H1 (cell line): ENCODE measurements at regions not wholly inside any gene's neighbourhood (a gene's known extent, or its start where the extent isn't known, plus 50 kb on each side); places are given as distances from the start of the nearest gene placed in this dataset.
"Not testable (repeated sequence)": the region's sequence is repeated elsewhere in the genome, so short reads cannot be mapped to it uniquely, and the experiment has no call there.

ENCODE experiments used
- CTCF ChIA-PET: fragments of 300-600 bp; sonication (Branson Sonifier 250); formaldehyde crosslinking; loops from one replicate; lab custom pipeline; 2021; ENCODE audit not compliant: partially characterized antibody; lab: Charles Lee
- POLR2A ChIA-PET: fragments of 300-600 bp; sonication (Branson Sonifier 250); formaldehyde crosslinking; loops from one replicate; lab custom pipeline; 2021; ENCODE audit warnings: inconsistent platforms; ENCODE audit not compliant: partially characterized antibody; lab: Charles Lee
- DNase-seq, 2 experiments: peaks; one replicate each; pipeline versions ENCODE4 v3.0.0 to v3.0.0-alpha.2; 2010 to 2022; ENCODE audit warnings: low spot score in 2 of 2, low read depth in 1 of 2, mixed read lengths in 1 of 2
- FAIRE-seq: peaks from 2 replicates; lab custom pipeline; 2011; peaks lifted over from hg19 to GRCh38; lab: Jason Lieb, UNC
- H2AFZ ChIP-seq: 2 replicates; pipeline ENCODE4 v1.8.1; 2012; ENCODE audit warnings: low read length, inconsistent platforms
- H2AK5ac ChIP-seq: 2 replicates; pipeline ENCODE4 v1.6.1; 2013; ENCODE audit warnings: low read depth, low read length
- H2BK120ac ChIP-seq: replicated peaks from 2 replicates; pipeline ENCODE3; 2013; ENCODE audit warnings: low read depth, low read length, inconsistent platforms
- H2BK12ac ChIP-seq: 2 replicates; pipeline ENCODE4 v1.6.1; 2013; ENCODE audit warnings: low read depth, low read length
- H2BK15ac ChIP-seq: 2 replicates; pipeline ENCODE4 v1.6.1; 2013; ENCODE audit warnings: low read length
- H2BK20ac ChIP-seq: 2 replicates; pipeline ENCODE4 v1.6.1; 2013; ENCODE audit warnings: low read length
- H2BK5ac ChIP-seq: 2 replicates; pipeline ENCODE4 v1.6.1; 2013; ENCODE audit warnings: low read depth, low read length
- H3K14ac ChIP-seq: 2 replicates; pipeline ENCODE4 v1.6.1; 2013; ENCODE audit warnings: inconsistent platforms; ENCODE audit not compliant: insufficient read length
- H3K18ac ChIP-seq: 2 replicates; pipeline ENCODE4 v1.6.1; 2013; ENCODE audit warnings: low read length; ENCODE audit errors: extremely low read depth
- H3K23ac ChIP-seq: 2 replicates; pipeline ENCODE4 v1.6.1; 2013; ENCODE audit warnings: inconsistent platforms; ENCODE audit not compliant: insufficient read length
- H3K23me2 ChIP-seq: 2 replicates; pipeline ENCODE4 v1.6.1; 2013; ENCODE audit warnings: low read depth, low read length
- H3K27ac ChIP-seq: 2 replicates; pipeline ENCODE4 v1.6.1; 2011; ENCODE audit warnings: low read depth, low read length, inconsistent platforms
- H3K27me3 ChIP-seq, 4 experiments: replicated peaks in 1 of 4; 1 replicate in 1 of 4; 2 replicates in 3 of 4; pipeline versions ENCODE4 v1.6.1 to v1.8.1; 2011 to 2013; ENCODE audit warnings: low read length in 3 of 4, mild to moderate bottlenecking in 3 of 4, inconsistent platforms in 2 of 4, mixed read lengths in 2 of 4, moderate library complexity in 1 of 4; ENCODE audit not compliant: control insufficient read depth in 3 of 4, insufficient read depth in 3 of 4; ENCODE audit errors: extremely low read depth in 1 of 4
- H3K36me3 ChIP-seq, 4 experiments: 2 replicates each; pipeline versions ENCODE4 v1.6.1 to v1.8.1; 2011 to 2013; ENCODE audit warnings: mild to moderate bottlenecking in 4 of 4, low read length in 3 of 4, moderate library complexity in 2 of 4, control low read depth in 1 of 4, inconsistent platforms in 1 of 4; ENCODE audit not compliant: insufficient read depth in 4 of 4, control insufficient read depth in 2 of 4
- H3K4ac ChIP-seq: replicated peaks from 2 replicates; pipeline ENCODE3; 2013; ENCODE audit warnings: low read length, low read depth, mixed read lengths, inconsistent platforms; ENCODE audit not compliant: insufficient read length
- H3K4me1 ChIP-seq, 4 experiments: replicated peaks in 1 of 4; 1 replicate in 1 of 4; 2 replicates in 3 of 4; pipeline versions ENCODE4 v1.6.1 to v1.8.1; 2011 to 2013; ENCODE audit warnings: low read length in 3 of 4, inconsistent platforms in 2 of 4, mixed read lengths in 1 of 4; ENCODE audit not compliant: insufficient read depth in 4 of 4, control insufficient read depth in 3 of 4
- H3K4me2 ChIP-seq, 2 experiments: 2 replicates each; pipeline versions ENCODE4 v1.6.1 to v1.8.1; 2011 to 2013; ENCODE audit warnings: low read depth in 2 of 2, low read length in 2 of 2, control low read depth in 1 of 2, inconsistent platforms in 1 of 2, mild to moderate bottlenecking in 1 of 2; ENCODE audit not compliant: insufficient read depth in 1 of 2
- H3K4me3 ChIP-seq, 4 experiments: fragments of 200-600, 300-600 bp in 1 of 4; sonication (generic), shearing (Covaris generic), sonication (Bioruptor Twin) in 1 of 4; 2 replicates each; pipeline versions ENCODE4 v1.5.1 to v1.8.1; 2011 to 2016; ENCODE audit warnings: low read length in 4 of 4, low read depth in 3 of 4, control low read depth in 2 of 4, inconsistent platforms in 2 of 4, mild to moderate bottlenecking in 2 of 4, mixed read lengths in 1 of 4, moderate library complexity in 1 of 4; ENCODE audit not compliant: insufficient read depth in 2 of 4; ENCODE audit errors: extremely low read depth in 1 of 4
- H3K56ac ChIP-seq: replicated peaks from 2 replicates; pipeline ENCODE3; 2013; ENCODE audit warnings: low read depth, mild to moderate bottlenecking, mixed read lengths, low read length, inconsistent platforms; ENCODE audit not compliant: insufficient read length
- H3K79me1 ChIP-seq: 2 replicates; pipeline ENCODE4 v1.6.1; 2013; ENCODE audit warnings: low read depth, low read length, control low read depth
- H3K79me2 ChIP-seq, 2 experiments: 2 replicates each; pipeline versions ENCODE4 v1.6.1 to v1.8.1; 2012 to 2013; ENCODE audit warnings: low read length in 2 of 2, mild to moderate bottlenecking in 2 of 2, inconsistent platforms in 1 of 2; ENCODE audit not compliant: insufficient read depth in 2 of 2, control insufficient read depth in 1 of 2
- H3K9ac ChIP-seq, 4 experiments: replicated peaks in 1 of 4; 1 replicate in 1 of 4; 2 replicates in 3 of 4; pipeline versions ENCODE4 v1.6.1 to v1.8.1; 2011 to 2013; ENCODE audit warnings: low read depth in 3 of 4, low read length in 3 of 4, control low read depth in 2 of 4, mild to moderate bottlenecking in 2 of 4, moderate library complexity in 2 of 4, inconsistent platforms in 1 of 4; ENCODE audit errors: extremely low read depth in 1 of 4
- H3K9me3 ChIP-seq, 2 experiments: 2 replicates each; pipeline versions ENCODE4 v1.6.1 to v1.8.1; 2012 to 2013; ENCODE audit warnings: mild to moderate bottlenecking in 2 of 2, moderate library complexity in 2 of 2, control low read depth in 1 of 2, inconsistent platforms in 1 of 2, low read depth in 1 of 2, low read length in 1 of 2, mixed read lengths in 1 of 2; ENCODE audit not compliant: insufficient read depth in 2 of 2
- H4K20me1 ChIP-seq, 2 experiments: replicated peaks in 1 of 2; 2 replicates each; pipeline versions ENCODE3 to v1.8.1; 2011 to 2013; ENCODE audit warnings: inconsistent platforms in 2 of 2, low read length in 2 of 2, mild to moderate bottlenecking in 1 of 2; ENCODE audit not compliant: insufficient read depth in 2 of 2, control insufficient read depth in 1 of 2
- H4K5ac ChIP-seq: 2 replicates; pipeline ENCODE4 v1.6.1; 2013; ENCODE audit warnings: low read length, low read depth, mixed read lengths, inconsistent platforms; ENCODE audit not compliant: insufficient read length
- H4K8ac ChIP-seq: 2 replicates; pipeline ENCODE4 v1.8.0; 2013; ENCODE audit warnings: mild to moderate bottlenecking, moderate library complexity, low read length, inconsistent platforms; ENCODE audit not compliant: insufficient read depth; ENCODE audit errors: extremely low read depth
- H4K91ac ChIP-seq: replicated peaks from 2 replicates; pipeline ENCODE3; 2013; ENCODE audit warnings: low read length, mixed read lengths, inconsistent platforms; ENCODE audit not compliant: insufficient read length
- WGBS, 2 experiments: shearing (Covaris generic) in 1 of 2; methylation state at CpG; one replicate each; pipeline versions ENCODE4 v1.1.6 to v1.1.7; 2013 to 2015; ENCODE audit warnings: low lambda C conversion rate in 2 of 2, mixed read lengths in 2 of 2, inconsistent platforms in 1 of 2, low coverage in 1 of 2, missing lambda C conversion rate in 1 of 2; ENCODE audit not compliant: insufficient replicate concordance in 2 of 2, insufficient coverage in 1 of 2, insufficient read length in 1 of 2; ENCODE audit errors: extremely low coverage in 1 of 2, missing lambda C conversion rate in 1 of 2; 5-methylcytosine and 5-hydroxymethylcytosine counted together

DNA sequence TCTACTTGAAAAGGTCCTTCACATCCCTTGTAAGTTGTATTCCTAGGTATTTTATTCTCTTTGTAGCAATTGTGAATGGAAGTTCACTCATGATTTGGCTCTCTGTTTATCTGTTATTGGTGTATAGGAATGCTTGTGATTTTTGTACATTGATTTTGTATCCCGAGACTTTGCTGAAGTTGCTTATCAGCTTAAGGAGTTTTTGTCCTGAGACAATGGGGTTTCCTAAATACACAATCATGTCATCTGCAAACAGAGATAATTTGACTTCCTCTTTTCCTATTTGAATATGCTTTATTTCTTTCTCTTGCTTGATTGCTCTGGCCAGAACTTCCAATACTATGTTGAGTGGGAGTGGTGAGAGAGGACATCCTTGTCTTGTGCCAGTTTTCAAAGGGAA lies 69.8 kb upstream of the MYRIP start:
- H3K23ac ChIP-seq, H3K27me3 ChIP-seq, H2AK5ac ChIP-seq, H3K4ac ChIP-seq, H3K14ac ChIP-seq, H3K23me2 ChIP-seq, H3K36me3 ChIP-seq, H2BK15ac ChIP-seq, DNase-seq, H3K4me2 ChIP-seq, H4K5ac ChIP-seq, H3K79me2 ChIP-seq, H3K18ac ChIP-seq, H3K9me3 ChIP-seq, FAIRE-seq, H3K4me3 ChIP-seq, H3K27ac ChIP-seq, H2BK5ac ChIP-seq, POLR2A ChIA-PET, H2BK20ac ChIP-seq, H3K4me1 ChIP-seq, H3K79me1 ChIP-seq, H3K9ac ChIP-seq, H4K20me1 ChIP-seq, H3K56ac ChIP-seq, H2BK12ac ChIP-seq, H2BK120ac ChIP-seq, H4K91ac ChIP-seq, H2AFZ ChIP-seq, H4K8ac ChIP-seq: not testable (repeated sequence)
- WGBS, 2 experiments, result 90% methylated on average over 1 of the region's 1 CpG; no CpG with 5 or more reads in 1 of the 2 experiments
- CTCF ChIA-PET, result interaction anchor here (1.4 kb wide), 1 partner anchor 9 kb away, joined by 3 read pairs; no protein-coding TSS in a partner anchor
